LoVo (cell line): ENCODE measurements at regions not wholly inside any gene's neighbourhood (a gene's known extent, or its start where the extent isn't known, plus 50 kb on each side); places are given as distances from the start of the nearest gene placed in this dataset.
"Not testable (repeated sequence)": the region's sequence is repeated elsewhere in the genome, so short reads cannot be mapped to it uniquely, and the experiment has no call there.

ENCODE experiments used
- DNase-seq: peaks from one replicate; pipeline ENCODE4 v3.0.0-alpha.2; 2016; ENCODE audit warnings: low spot score

DNA sequence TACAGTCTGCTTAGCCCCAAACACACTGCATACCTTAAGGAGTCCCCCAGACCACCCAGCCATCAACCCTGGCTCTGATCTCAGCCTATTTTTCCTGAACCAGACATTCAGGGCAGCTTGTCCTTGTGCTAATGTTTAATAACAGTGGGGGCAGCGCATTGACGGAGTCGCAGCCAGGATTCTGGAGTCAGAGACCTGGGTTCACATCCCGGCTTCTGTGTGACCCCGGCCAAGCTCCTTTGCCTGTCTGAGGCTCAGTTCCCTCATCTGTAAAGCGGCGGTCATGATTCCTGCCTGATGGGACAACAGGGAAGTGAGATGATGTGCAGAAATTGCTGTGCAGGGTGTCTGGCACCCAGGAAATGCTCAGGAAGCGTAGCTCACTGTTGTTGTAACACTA is 63.1 kb downstream of the MATN1 start:
- no peak for DNase-seq

DNA sequence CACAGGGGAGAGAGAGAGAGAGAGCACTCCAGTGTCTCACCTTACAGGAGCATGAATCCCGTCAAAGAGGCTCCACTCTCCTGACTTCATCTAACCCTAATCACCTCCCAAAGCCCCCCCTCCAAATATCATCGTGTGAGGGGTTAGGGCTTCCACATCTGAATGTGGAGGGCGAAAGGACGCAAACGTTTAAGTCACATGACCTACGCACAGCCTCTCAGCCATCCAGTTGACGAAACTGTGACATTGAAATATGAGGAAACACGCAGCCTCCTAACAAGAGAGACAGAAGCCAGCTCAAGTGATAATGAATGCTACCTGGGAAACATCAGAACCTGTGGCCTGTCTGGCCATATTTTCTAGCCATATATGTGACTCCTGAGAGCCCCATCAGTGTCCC is 63.7 kb downstream of the MATN1 start:
- no peak for DNase-seq

DNA sequence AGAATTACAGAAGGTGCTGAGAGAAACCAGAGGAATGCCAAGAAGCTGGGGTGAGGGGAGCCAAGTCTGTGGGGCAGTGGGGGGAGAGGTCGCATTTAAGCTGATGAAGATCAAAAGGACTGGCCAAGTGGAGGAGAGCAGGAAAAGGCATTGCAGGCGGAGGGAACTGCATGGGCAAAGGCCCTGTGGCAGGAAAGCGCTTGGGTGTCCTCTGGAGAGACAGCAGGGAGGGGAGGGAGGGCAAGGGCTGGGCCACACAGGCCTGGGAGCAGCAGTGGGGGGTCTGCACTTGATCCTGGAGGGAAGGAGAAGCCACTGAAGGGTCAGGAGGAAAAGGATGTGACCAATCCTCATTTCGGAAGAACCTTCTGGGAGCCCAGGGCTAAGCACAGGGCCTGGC is 65.0 kb downstream of the MATN1 start:
- not testable (repeated sequence) for DNase-seq

DNA sequence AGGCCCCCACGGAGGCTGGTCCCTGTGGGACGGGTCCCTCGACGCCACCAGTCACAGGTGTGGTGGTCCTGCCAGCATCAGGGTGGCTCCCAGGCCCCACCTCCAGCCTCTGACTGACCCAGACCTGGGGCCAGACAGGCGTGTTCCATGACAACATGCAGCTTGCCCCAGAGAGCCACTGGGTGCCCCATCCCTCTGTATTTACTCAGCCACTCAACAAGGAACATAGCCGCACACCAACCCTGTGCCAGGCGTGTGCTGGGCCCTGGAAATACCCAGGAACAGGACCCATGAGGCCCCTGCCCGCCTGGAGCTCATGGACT is 65.4 kb downstream of the MATN1 start:
- no peak for DNase-seq

DNA sequence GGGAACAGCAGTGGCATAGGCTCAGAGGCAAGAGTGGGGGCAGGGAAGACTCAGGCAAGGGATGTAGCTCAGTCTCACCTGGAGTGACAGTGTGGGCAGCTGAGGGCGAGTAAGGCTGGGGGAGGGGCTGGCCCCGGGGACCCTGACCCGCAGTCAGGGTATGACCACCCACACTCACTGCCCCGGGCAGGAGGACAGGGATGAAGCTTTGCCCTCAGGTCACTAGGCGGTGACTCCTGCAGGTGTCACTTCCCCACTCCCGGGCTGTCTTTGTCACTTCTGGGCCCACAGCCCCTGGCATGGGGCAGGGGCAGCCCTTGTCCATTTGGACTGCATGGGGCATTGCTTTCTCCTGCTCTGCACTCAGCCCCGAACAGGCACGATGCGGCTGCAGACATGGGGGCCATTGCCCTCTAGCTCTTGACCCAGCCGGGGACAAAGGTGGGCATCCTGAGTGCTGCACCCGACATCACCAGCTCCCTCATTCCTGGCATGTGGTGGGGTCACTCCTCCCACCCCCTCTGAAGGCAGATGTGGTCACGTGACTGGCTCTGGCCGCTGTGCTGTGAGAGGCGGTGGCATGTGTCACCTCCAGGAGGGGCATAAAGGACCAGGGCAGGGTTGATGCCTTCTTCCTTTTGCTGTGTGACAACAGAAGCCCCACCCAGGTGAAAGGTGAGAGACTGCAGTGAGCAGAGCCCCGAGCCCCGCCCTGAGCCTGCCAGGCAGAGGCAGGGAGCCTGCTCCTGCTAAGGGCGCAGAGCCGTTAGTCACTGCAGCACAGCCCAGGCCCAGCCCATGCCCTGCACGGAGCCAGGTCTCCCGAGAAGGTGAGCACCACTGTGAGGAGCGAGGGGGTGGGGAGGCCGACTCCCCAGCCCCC is 66.0 kb downstream of the MATN1 start:
- DNase-seq = peak; percentile 66

DNA sequence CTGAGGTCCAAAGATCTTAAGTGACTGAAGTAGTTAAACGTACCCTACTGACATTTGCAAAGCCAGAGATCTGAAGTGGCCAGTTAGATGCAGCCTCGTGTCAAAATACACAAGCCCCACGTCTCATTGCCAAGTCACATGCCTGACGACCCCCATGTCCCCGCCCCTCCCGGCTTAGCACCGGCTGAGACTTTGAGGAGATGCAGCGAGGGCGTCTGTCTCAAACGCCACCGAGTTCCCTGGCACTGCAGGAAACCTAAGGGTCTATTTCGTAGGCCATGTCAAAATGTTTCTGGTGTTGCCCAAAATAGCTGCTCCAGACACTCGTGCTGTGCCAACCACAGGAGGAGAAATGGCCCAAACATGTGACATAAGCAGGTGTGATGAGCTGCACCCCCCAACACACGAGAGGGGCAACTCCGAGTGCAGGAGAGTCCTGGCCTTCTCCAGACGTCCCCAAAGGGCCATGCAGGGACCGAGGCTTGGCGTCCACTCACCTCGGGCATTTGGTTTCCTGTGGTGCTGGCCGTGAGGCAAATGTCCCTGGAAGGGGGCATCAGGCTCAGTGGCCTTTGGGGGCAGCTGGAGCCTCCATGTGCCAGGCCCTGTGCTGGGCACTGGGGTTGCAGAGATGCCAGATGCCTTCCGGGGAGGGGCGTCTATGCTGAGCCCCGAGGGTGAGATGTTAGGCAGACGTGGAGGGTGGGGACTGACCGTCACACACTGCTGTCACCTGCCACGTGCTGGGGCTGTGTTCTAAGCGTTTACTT is 67.0 kb downstream of the MATN1 start:
- no peak for DNase-seq

DNA sequence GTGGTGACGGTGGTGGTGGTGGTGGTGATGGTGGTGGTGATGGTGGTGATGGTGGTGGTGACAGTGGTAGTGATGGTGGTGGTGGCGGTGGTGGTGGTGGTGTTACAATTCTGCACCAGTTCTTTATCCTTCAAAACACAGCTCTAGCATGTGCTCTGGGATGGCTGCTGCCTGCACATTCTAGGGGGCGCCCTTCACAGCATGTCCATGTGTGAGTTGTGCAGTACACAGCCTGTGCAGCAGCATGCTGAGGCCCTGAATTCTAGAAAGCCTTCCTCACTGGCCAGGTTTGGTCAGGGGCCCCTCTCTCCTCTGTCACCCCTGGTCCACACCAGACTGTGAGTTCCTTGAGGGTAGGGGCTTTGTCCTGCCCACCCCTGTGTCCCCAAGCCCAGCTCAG is 67.7 kb downstream of the MATN1 start:
- DNase-seq = no peak

DNA sequence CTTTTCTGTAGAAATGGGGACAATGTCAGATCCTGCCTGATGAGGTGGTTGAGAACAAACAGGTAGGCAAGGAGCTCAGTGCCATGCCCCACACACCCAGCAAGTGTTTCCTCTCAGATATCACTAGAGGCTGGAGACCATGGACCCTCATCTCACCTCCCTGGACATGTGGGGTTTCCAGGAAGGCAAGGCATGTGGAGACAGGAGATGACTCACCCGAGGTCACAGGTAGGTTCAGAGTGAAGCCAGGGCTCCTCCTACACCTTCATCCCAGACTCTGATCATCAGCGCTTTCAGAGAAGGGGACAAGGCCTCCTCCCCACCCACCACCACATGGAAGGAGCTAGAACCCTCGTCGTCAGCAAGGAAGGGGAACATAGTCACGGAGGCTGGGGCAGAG is 69.2 kb downstream of the MATN1 start:
- DNase-seq = no peak

DNA sequence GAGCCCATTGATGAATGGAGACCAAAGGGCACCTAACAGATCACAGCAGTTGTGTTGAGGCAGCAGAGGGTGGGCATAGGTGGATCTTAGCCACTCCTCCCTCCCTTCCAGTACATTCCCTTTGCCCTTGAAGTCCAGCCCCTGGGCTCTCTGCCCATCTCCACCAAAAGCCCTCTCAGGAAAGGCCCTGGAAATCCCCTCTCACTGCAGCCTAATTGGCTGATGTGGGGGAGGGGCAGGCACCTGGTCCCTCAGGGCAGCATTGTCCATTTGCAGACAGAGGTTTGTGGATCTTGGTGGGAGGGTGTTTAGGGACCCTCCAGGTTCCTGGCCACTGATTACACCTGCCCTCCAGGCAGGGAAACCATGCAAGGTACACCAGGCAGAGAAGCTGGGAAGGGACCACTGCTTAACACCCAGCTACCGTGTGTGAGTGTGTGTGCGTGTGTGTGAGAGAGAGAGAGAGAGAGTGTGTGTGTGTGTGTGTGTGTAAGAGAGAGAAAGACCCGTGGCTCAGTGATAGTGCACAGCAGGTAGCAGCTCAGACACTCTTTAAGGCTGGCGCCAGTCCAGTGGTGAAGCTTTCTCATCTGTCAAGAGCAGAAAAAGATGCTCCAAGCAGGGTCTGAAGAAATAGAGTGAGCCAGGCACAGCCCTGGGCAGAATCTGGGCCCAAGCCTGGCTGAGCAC is 71.1 kb downstream of the MATN1 start:
- no peak for DNase-seq

DNA sequence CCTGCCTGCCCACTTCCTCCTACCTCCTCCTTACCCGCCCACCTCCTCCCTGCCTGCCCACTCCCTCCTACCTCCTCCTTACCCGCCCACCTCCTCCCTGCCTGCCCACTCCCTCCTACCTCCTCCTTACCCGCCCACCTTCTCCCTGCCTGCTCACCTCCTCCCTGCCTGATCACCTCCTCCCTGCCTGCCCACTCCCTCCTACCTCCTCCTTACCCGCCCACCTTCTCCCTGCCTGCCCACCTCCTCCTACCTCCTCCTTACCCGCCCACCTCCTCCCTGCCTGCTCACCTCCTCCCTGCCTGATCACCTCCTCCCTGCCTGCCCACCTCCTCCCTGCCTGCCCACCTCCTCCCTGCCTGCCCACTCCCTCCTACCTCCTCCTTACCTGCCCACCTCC is 72.0 kb downstream of the MATN1 start:
- not testable (repeated sequence) for DNase-seq

DNA sequence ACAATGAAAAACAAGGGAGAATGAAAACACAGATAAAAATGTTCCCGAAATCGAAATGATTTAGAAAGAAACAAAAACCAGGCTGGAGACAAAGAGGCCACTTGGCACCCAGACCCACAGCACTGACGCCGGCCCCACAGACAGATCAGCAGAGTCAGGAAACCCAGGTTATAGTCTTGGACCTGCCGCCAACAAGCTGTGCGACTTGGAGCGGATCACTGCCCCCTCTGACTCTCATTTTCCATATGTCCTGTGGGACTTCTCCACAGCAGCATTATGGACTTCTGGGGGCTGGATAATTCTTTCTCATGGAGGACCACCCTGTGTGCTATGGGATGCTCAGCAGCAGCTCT is 72.4 kb downstream of the MATN1 start:
- DNase-seq = no peak

DNA sequence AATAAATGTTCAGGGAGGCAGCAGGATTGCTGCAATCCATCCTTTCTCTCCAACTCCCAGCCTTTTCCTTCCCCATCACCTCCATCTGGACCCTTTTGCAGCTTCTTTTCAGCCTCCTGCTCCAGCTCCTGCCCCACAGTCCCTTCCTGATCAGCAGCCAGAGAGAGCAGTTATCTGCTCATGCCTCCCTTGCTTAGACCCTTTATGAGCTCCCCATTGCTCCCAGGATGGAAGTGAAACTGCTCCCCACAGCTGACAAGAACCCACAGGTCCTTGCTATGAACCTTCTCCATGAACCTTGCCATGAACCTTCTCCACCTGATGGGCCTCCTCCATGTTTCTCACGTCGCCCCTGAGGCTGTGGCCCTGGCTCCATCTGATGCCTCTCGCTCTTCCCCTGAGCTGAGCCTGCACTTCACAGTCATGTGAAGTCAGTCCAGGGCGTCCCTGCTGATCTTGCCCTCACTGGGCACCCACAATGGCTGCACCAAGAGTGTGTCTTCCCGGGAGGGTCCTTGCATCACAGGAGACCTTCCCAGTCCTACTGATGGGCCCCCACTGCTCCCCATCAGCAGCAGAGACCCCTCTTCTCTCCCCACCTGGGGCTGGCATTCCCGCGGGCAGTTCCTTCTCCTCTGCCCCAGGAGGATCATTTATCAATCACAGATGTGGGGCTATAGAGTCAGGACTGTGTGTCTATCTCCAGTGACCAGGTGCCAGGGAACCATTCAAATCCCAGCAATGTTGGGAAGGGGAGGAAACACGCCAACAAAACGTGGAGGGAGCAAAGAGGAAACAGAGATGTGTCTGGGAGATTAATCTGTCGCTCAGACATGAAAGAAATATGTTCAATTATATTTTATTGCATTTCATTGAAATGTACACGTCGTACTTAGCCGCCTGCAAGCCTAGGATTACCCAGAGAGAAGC is 73.1 kb downstream of the MATN1 start:
- DNase-seq = no peak

DNA sequence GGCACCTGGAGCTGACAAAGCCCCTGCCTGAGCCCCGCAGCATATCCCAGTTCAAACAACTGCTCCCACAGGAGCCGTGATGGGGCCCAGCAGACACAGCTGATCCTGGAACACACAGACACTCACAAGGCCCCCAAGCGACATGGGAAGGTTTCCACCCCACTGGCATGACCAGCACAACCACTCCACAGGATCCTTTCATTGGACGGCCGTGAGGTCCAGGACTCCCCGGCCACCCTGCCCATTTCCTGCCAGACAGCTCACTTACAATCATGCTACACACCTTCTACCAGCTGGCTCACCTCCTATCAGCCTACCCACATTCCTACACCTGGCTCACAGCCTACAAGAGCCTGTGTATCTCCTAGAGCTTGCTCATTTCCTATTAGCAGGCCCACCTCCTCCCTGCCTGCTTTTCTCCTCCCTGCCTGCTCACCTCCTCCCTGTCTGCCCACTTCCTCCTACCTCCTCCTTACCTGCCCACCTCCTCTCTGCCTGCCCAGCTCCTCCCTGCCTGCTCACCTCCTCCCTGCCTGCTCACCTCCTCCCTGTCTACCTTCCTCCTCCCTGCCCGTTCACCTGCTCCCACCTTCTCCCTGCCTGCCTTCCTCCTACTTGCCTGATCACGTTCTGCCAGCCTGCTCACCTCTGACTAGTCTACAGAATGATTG is 73.9 kb downstream of the MATN1 start:
- DNase-seq = peak; percentile 4

DNA sequence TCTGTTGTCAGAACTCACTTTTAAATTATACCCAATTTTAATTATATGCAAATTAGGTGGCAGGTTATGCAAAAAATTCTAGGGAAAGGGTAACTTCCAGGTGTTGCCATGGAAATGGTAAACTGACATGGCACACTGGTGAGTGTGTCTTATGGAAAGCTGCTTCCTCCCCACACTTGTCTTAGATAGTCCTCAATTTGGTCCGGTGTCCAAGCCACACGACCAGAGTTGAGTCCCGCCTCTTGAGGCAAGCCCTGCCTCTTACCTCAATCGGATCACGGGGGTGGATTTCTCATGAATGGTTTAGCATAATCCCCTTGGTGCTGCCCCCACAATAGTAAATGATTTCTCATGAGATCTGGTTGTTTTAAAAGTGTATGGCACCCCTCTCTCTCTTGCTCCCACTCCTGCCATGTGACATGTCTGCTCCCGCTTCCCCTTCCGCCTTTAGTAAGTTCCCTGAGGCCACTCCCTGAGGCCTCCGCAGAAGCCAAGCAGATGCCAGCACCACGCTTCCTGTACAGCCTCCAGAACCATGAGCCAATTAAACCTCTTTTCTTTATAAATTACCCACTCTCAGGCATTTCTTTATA is 74.9 kb downstream of the MATN1 start:
- DNase-seq = no peak

DNA sequence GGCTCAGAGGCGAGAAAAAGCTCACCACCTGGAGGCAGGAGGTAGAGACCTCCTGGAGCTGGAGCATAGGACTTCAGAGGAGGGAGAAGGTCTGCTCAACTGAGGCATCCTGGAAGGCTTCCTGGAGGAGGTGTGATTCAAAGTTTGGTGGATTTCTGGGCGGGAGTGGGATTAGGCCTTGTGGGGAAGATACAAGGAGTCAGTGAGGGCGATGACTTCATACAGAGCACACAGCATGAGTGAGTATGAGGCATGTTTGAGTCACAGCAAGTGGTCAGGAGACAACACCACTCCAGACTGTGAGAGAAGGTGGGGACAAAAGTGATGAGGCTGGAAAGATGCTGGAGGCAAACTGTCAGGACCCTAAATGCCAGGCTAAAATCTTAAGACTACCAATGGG is 77.6 kb downstream of the MATN1 start:
- no peak for DNase-seq

DNA sequence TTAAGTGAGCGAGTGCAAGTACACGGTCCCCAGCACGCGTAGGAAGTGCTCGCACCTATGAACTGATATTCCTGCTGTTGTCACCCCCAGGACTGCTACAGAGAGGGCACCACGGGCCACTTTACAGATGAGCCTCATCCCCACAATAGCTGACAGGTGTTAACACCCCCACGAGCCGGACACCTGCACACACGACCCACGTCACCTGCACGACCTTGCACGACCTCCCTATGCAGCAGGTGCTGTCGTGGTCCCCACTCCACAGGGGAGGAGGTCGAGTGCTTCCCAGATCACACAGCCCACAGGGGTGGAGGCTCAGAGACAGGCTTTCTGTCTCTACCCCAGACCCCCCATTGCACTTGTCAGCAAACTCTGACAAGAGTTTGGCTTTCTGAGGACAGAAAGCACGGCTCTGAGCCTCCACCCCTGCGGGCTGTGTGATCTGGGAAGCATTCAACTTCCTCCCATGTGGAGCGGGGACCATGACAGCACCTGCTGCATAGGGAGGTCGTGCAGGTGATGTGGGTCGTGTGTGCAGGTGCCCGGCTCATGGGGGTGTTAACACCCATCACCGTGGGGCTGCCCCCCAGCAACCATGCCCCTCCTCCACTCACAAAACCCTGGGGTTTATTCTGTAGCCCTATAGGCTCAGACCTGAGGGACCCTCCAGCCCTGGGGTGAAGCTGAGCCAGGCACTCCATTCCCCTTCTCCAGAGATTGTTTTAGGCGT is 80.8 kb downstream of the MATN1 start:
- DNase-seq = no peak

DNA sequence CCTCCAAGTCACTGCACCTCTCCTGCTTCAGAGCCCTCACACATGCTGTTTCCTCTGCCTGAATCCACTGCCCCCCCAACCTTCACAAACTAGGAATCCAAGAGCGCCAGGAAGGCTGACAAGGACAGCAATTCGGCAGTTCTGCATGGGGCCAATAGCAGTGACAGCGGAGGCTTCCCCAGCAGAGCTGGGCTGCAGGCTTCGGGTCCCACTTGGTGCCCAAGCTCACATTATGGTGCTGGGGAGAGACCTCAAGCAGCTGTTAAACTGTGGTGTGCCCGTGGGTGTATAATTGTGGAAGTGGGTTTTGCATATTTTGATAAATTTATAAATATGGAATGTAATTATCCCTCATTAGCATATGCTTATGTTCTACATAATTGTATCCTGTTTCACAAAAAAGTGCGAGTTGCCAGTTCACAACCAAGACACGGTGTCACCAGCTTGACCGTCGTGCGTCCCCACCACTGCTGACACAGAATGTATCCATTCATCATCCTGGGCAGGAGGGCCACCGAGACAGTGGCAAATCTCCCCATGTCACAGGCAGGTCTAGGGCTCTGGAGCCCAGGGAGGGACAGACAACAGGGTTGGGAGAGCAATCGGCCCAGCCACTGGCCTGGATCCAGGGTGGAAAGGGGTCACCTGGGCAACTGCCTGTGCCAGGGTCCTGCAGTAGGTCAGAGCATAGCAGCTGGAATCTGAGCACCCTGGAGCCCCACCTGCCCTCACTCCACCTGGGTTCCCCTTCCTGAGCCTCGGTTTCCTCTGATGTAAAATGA is 81.6 kb downstream of the MATN1 start:
- DNase-seq = no peak

DNA sequence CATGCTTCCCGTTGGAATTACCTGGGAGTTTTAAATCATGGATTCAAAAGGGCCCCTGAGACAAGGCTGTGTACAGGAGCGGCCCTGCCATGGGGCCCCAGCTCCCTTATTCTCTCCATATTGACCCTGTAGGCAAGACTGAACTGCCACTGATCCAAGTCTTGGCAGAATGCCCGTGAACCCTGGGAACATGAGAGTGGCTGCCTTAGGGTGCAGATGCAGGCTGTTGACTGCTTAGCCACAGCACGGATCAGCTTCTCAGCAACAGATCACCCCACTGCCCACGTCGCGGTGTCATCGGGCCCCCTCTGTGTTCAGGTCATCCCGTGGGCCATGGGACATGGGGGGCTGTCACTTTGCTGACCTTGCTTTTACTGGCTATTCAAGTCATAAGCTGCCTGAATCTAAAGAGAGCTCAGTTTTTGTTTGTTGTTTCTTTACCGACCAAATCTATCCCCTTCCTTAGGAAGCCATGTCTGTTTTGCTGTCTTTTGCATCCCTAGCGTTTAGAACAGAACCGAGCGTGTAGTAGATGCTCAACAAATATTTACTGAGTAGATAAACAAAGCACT is 83.4 kb downstream of the MATN1 start:
- no peak for DNase-seq

DNA sequence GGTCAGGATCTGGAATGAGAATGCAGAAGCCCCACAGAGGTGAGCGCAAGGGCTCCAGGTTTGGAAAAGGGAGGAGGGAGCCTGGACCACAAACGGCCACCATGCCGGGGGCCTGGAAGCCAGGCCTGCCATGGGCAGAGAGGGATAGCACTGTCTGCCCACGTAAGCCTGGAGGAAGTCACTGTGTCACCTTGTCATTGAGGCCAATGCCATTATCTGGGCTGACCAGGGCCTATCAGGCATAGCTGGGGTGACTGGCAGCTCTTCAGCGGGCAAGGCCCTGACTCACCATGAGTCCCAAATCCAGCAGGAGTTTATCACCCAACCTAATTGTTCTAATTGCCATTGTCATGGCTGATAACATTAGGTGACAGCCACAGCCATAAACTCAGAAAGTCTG is 84.6 kb downstream of the MATN1 start:
- no peak for DNase-seq
